ENCODE measurements at regions not wholly inside any gene's neighbourhood (a gene's known extent, or its start where the extent isn't known, plus 50 kb on each side); places are given as distances from the start of the nearest gene placed in this dataset.

- TF ChIP-seq CTCF (IDR thresholded peaks at IDR 0.05) (no peak), POLR2A (IDR thresholded peaks at IDR 0.05) (no peak), POLR2AphosphoS5 (IDR thresholded peaks at IDR 0.05) (no peak), EP300 (IDR thresholded peaks at IDR 0.05) (no peak)
Observed at GRCh38 chr17:33848433-33848832, 406.7 kb upstream of the CCL2 start.

Measured in gastroesophageal sphincter (tissue), 3 donors.